GM18517 (cell line): ENCODE measurements at regions not wholly inside any gene's neighbourhood (a gene's known extent, or its start where the extent isn't known, plus 50 kb on each side); places are given as distances from the start of the nearest gene placed in this dataset.

Source experiments
- ATAC-seq: cut with Tn5 transposase; IDR thresholded peaks from one replicate; pipeline ENCODE4 v1.9.1; 2021; ENCODE audit warnings: mild to moderate bottlenecking, moderate library complexity; ENCODE audit not compliant: unreplicated experiment

GRCh38 chr5:161042443-161042842 is 190.4 kb upstream of the ATP10B start:
- ATAC-seq, result no peak

- ATAC-seq, result no peak
Measured at GRCh38 chr5:161040818-161041217, 188.8 kb upstream of the ATP10B start.

GRCh38 chr5:161036296-161036695 is 184.3 kb upstream of the ATP10B start:
- no peak for ATAC-seq

- no peak for ATAC-seq
Measured at GRCh38 chr5:161034451-161034850, 182.4 kb upstream of the ATP10B start.

- no peak for ATAC-seq
Measured at GRCh38 chr5:161030229-161030628, 178.2 kb upstream of the ATP10B start.

- no peak for ATAC-seq
Measured at GRCh38 chr5:161027763-161028162, 175.8 kb upstream of the ATP10B start.

GRCh38 chr5:161023551-161023950 is 171.5 kb upstream of the ATP10B start:
- no peak for ATAC-seq

- ATAC-seq, result no peak
Measured at GRCh38 chr5:161022151-161022550, 170.1 kb upstream of the ATP10B start.

- ATAC-seq, result no peak
Measured at GRCh38 chr5:161009817-161010216, 157.8 kb upstream of the ATP10B start.

- ATAC-seq, result no peak
Measured at GRCh38 chr5:161009194-161009593, 157.2 kb upstream of the ATP10B start.

- ATAC-seq, result no peak
Measured at GRCh38 chr5:161007879-161008278, 155.9 kb upstream of the ATP10B start.

GRCh38 chr5:161002571-161003074 is 150.6 kb upstream of the ATP10B start:
- ATAC-seq, result no peak

GRCh38 chr5:161001604-161002003 is 149.6 kb upstream of the ATP10B start:
- ATAC-seq, result peak; percentile 68

GRCh38 chr5:161001142-161001541 is 149.1 kb upstream of the ATP10B start:
- peak; percentile 57 for ATAC-seq

GRCh38 chr5:160991205-160991604 is 139.2 kb upstream of the ATP10B start:
- ATAC-seq, result no peak

- ATAC-seq, result no peak
Measured at GRCh38 chr5:160979385-160979784, 127.4 kb upstream of the ATP10B start.

GRCh38 chr5:160978944-160979343 is 126.9 kb upstream of the ATP10B start:
- no peak for ATAC-seq

GRCh38 chr5:160976181-160976580 is 124.2 kb upstream of the ATP10B start:
- ATAC-seq, result no peak

GRCh38 chr5:160970605-160971191 is 118.7 kb upstream of the ATP10B start:
- ATAC-seq, result peak; percentile 60

GRCh38 chr5:160969645-160970044 is 117.6 kb upstream of the ATP10B start:
- ATAC-seq, result no peak

- no peak for ATAC-seq
Measured at GRCh38 chr5:160968480-160968879, 116.5 kb upstream of the ATP10B start.

- no peak for ATAC-seq
Measured at GRCh38 chr5:160966921-160967320, 114.9 kb upstream of the ATP10B start.

- ATAC-seq, result no peak
Measured at GRCh38 chr5:160961761-160962160, 109.8 kb upstream of the ATP10B start.
